GM13977 (cell line): ENCODE measurements at regions not wholly inside any gene's neighbourhood (a gene's known extent, or its start where the extent isn't known, plus 50 kb on each side); places are given as distances from the start of the nearest gene placed in this dataset.
"Not testable (repeated sequence)": the region's sequence is repeated elsewhere in the genome, so short reads cannot be mapped to it uniquely, and the experiment has no call there.

Experiments
- DNase-seq: peaks from one replicate; pipeline ENCODE4 v3.0.0; 2012; ENCODE audit warnings: low spot score
- CTCF ChIP-seq: IDR thresholded peaks from 2 replicates; pipeline ENCODE4 v1.5.1; 2012; ENCODE audit warnings: mild to moderate bottlenecking, control low read depth; ENCODE audit not compliant: insufficient read depth; ENCODE audit errors: extremely low read depth, missing control alignments
- in situ Hi-C: fragments of 300-500 bp; cut with MboI; formaldehyde crosslinking; loops from one replicate; pipeline ENCODE4 v1.12.0; 2022; ENCODE audit warnings: low sequenced_read_pairs, low pct_unique_long_range_greater_than_20kb, mixed read lengths, inconsistent platforms; ENCODE audit not compliant: unreplicated experiment

GRCh38 chr2:58700591-58700990, 459.5 kb upstream of the FANCL start:
- in situ Hi-C loops: no loop called here

GRCh38 chr2:58699411-58699810, 458.3 kb upstream of the FANCL start:
- no peak for DNase-seq
- in situ Hi-C loops: no loop called here
- TF ChIP-seq CTCF: no peak

More at GRCh38 chr2:58700591-58700990, 459.5 kb upstream of the FANCL start:
- TF ChIP-seq CTCF: no peak
- no peak for DNase-seq

- in situ Hi-C loops: no loop called here
- no peak for DNase-seq
- TF ChIP-seq CTCF: no peak
Measured at GRCh38 chr2:58698620-58699019, 457.5 kb upstream of the FANCL start.

GRCh38 chr2:58694114-58694513, 453.0 kb upstream of the FANCL start:
- DNase-seq, in situ Hi-C loops: not testable (repeated sequence)

- in situ Hi-C loops, DNase-seq: not testable (repeated sequence)
Measured at GRCh38 chr2:58691041-58691440, 449.9 kb upstream of the FANCL start.

- TF ChIP-seq CTCF: no peak
- DNase-seq: no peak
- in situ Hi-C loops: no loop called here
Measured at GRCh38 chr2:58688813-58689212, 447.7 kb upstream of the FANCL start.

- DNase-seq: no peak
- no peak for TF ChIP-seq CTCF
- in situ Hi-C loops: no loop called here
Measured at GRCh38 chr2:58686776-58687175, 445.7 kb upstream of the FANCL start.

GRCh38 chr2:58680755-58681310, 439.7 kb upstream of the FANCL start:
- in situ Hi-C loops: no loop called here
- no peak for DNase-seq
- TF ChIP-seq CTCF: no peak
